IPS-18c (cell line): ENCODE measurements at regions not wholly inside any gene's neighbourhood (a gene's known extent, or its start where the extent isn't known, plus 50 kb on each side); places are given as distances from the start of the nearest gene placed in this dataset.

Experiments
- H3K4me3 ChIP-seq: 2 replicates; pipeline ENCODE4 v1.7.0; 2013; ENCODE audit warnings: low read depth, mild to moderate bottlenecking, low read length, moderate library complexity; ENCODE audit not compliant: insufficient read depth
- H3K9me3 ChIP-seq: one replicate; pipeline ENCODE4 v1.6.1; 2013; ENCODE audit warnings: mild to moderate bottlenecking, low read length, moderate library complexity; ENCODE audit not compliant: control insufficient read depth, insufficient read depth

DNA sequence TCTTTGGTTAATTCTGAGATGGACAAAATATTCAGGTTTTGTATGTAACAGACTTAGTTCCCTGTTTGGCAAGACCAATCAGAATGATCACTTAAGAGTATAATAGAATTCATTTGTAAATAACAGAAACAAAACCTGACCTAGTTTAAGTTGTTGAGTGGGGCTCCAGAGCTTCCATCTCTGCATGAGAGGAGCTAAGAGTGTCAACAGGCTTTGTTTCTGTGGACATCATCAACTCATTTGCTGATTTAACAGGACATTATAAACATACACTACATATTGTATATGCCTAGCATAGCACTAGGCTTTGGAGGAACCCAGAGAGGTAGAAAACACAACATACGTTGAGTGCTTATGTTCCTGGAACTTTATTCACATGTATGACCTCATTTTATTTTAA is 75.3 kb upstream of the TRIB2 start:
- no peak overlapping the region for H3K4me3 ChIP-seq
- H3K9me3 ChIP-seq, result no peaks in the 10 kb centered on the region

- no peaks in the 10 kb centered on the region for H3K9me3 ChIP-seq
These were observed 74.4 kb upstream of the TRIB2 start for GRCh38 chr2:12642332-12642731.

GRCh38 chr2:12642859-12643258 is 73.9 kb upstream of the TRIB2 start:
- H3K4me3 ChIP-seq, result no peak overlapping the region

More at GRCh38 chr2:12642332-12642731, 74.4 kb upstream of the TRIB2 start:
- H3K4me3 ChIP-seq, result no peak overlapping the region

DNA sequence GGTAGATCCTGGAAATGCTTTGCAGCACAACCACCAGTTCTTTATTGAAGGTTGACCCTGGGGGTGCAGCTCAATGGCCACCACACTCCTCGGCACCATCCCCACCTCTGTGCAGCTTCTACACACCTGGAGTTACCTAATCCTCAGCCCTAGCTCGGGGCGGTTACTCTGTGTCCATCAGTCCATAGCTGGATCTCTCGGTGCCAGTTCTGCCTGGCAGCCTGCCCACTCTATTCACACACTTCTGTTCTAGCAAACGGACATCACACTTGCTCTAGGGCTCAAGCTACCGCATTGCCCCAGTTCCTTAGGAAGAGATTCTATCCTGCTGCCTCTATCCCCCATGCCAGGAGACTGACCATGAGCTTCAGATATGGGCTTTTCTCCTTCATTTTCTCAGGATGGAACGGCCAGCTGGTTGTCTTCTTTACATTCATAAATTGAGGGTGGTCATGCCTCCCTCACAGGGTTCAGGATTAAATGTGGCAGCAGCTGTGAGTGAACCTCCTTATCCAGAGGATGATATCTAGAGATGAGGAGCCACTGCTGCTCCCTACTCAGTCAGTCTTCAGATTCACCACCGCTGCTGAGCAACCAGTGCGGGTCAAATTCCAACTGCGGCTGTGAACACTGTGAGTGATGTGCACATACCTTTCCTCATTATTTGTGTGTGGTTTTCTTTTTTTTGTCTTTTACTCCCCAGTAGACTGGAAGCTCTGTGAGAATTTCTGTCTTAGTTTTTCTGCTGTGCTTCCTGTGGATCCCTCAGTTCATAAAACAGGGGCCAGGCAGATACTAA is 66.9 kb upstream of the TRIB2 start:
- H3K4me3 ChIP-seq, result no peak overlapping the region
- no peaks in the 10 kb centered on the region for H3K9me3 ChIP-seq

More at GRCh38 chr2:12642859-12643258, 73.9 kb upstream of the TRIB2 start:
- no peaks in the 10 kb centered on the region for H3K9me3 ChIP-seq

- Histone ChIP-seq H3K4me3 (no peak overlapping the region), H3K9me3 (no peaks in the 10 kb centered on the region)
These were observed 65.1 kb upstream of the TRIB2 start for GRCh38 chr2:12651641-12652040.

GRCh38 chr2:12652723-12653122 is 64.0 kb upstream of the TRIB2 start:
- H3K4me3 ChIP-seq, result no peak overlapping the region
- no peaks in the 10 kb centered on the region for H3K9me3 ChIP-seq

DNA sequence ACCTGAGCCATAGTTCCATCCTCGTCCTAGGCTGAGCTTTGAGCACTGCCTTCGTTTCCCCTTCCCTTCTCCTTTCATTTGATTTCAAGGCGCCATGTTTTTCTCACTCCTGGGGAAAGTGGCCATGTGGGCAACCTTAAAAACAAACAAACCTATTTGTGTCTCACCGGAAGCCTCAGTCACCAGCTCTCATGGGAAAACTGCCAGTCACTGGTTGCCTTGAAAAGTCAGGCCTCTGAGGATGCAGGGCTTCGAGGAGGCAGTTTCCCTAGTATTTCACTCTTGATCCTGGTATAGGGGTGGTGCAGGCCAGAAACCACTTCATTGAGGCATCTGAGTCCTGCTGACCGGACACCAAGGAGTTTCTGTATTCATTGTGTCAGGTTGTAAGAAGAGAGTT is 59.2 kb upstream of the TRIB2 start:
- Histone ChIP-seq H3K4me3 (no peak overlapping the region), H3K9me3 (no peaks in the 10 kb centered on the region)

DNA sequence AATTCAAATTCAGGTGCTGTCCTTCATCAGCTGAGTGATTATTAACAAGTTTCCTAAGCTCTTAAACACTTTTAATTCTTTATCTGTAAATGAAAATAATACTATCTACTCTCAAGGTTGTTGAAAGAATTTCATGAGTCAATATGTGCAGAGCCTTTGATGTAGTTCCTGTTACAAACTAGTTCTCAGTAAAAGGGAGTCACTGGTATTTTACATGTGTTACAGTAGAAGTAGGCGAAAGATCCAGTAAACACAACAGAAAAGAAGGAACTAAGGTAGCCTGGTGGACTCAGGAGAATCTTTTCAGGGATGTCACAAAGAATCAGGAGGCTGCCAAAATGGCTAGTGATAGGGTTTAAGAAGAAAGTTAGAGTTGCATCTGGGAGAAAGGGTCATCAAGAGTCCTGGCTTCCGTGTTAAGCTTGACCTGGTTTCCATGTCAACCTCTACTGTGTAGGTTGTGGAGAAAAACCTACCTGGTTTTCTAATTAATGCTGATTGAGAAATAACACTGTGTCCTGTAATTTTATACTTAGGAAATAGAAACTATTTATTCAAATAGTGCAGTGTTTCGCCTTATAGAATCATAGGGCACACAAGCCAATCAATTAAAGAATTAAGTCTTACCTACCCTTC is 58.3 kb upstream of the TRIB2 start:
- no peak overlapping the region for H3K4me3 ChIP-seq
- no peaks in the 10 kb centered on the region for H3K9me3 ChIP-seq

DNA sequence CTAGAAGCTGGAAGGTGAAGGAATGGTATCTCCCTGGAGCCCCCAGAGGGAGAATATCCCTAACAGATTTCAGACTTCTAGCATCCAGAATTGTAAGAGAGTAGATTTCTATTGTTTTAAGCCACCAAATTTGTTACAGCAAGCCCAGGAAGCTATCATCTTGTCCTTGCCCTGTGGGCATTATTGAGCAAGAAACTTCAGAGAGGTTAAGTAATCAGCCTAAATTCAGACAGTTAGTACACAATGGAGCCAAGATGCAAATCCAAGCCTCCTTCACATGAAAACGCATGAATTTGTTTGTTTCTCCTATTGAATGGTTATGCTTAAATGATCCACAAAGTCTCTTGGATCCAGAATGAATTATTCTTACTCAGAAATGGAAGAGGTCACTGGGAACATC is 55.2 kb upstream of the TRIB2 start:
- H3K4me3 ChIP-seq, result no peak overlapping the region
- no peaks in the 10 kb centered on the region for H3K9me3 ChIP-seq

DNA sequence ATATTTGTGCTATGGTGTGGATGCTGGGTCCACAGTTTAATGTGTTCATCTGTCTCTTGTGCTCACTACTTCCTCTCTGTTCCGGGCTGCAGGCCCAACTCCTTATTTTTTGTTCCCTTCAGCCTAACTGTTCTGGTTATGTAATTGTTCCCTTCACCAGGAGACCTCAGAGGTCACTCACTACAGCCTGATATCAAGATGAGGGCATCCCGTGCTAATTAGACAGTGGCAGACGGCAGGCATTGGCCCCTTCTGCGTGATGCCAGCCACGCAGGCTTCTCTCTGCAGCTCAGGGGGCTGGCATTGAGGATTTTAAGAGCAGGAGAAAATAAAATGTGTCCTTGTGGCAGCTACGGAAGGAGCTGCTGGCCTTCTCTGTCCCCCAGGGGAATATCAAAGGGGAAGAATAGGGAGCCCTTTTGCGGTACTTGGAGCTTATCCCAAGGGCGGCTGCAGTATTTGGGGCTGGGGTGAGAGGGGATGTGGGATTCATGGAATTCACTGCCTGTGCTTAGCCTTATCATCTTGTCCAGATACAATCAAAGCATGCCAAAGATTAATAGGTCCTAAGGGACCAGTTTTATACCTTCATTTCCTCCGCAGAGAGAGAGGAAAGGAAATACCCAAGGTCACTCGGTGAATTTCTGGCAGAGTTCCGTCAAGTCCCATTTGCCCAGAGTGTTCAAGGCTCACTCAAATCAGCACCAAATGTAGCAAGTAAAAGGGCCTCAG is 53.3 kb upstream of the TRIB2 start:
- H3K4me3 ChIP-seq, result no peak overlapping the region
- H3K9me3 ChIP-seq, result no peaks in the 10 kb centered on the region

GRCh38 chr2:12665334-12665733 is 51.4 kb upstream of the TRIB2 start:
- H3K9me3 ChIP-seq, result no peaks in the 10 kb centered on the region
- no peak overlapping the region for H3K4me3 ChIP-seq

- Histone ChIP-seq H3K9me3 (no peaks in the 10 kb centered on the region), H3K4me3 (no peak overlapping the region)
These were observed 50.3 kb upstream of the TRIB2 start for GRCh38 chr2:12666445-12666844.
